Keratinocyte (primary cell): ENCODE measurements at regions not wholly inside any gene's neighbourhood (a gene's known extent, or its start where the extent isn't known, plus 50 kb on each side); places are given as distances from the start of the nearest gene placed in this dataset.
"Not testable (repeated sequence)": the region's sequence is repeated elsewhere in the genome, so short reads cannot be mapped to it uniquely, and the experiment has no call there.

Source experiments
- DNase-seq: peaks from one replicate; pipeline ENCODE4 v3.0.0-alpha.2; 2011; ENCODE audit warnings: low read depth, missing footprints, low spot score
- FAIRE-seq: peaks from 2 replicates; lab custom pipeline; 2011; peaks lifted over from hg19 to GRCh38; lab: Jason Lieb, UNC
- H2AFZ ChIP-seq: 2 replicates; pipeline ENCODE4 v1.6.0; 2012; ENCODE audit warnings: low read length, control low read depth, inconsistent platforms; ENCODE audit not compliant: control insufficient read depth
- H3K27ac ChIP-seq: 2 replicates; pipeline ENCODE4 v1.5.1; 2011; ENCODE audit warnings: low read length; ENCODE audit not compliant: control insufficient read depth, insufficient read depth
- H3K27me3 ChIP-seq: 3 replicates; pipeline ENCODE4 v1.6.0; 2011; ENCODE audit warnings: low read length; ENCODE audit not compliant: control insufficient read depth, insufficient read depth; ENCODE audit errors: extremely low read depth
- H3K36me3 ChIP-seq, 2 experiments: 2 replicates in 1 of 2; 3 replicates in 1 of 2; pipeline ENCODE4 v1.5.1; 2011; ENCODE audit warnings: low read length in 2 of 2, mild to moderate bottlenecking in 1 of 2; ENCODE audit not compliant: control insufficient read depth in 2 of 2, insufficient read depth in 2 of 2; ENCODE audit errors: extremely low read depth in 1 of 2
- H3K4me1 ChIP-seq: 3 replicates; pipeline ENCODE4 v1.5.1; 2011; ENCODE audit warnings: low read length; ENCODE audit not compliant: control insufficient read depth, insufficient read depth; ENCODE audit errors: extremely low read depth
- H3K4me2 ChIP-seq: 3 replicates; pipeline ENCODE4 v1.6.0; 2011; ENCODE audit warnings: low read depth, low read length; ENCODE audit not compliant: control insufficient read depth, insufficient read depth; ENCODE audit errors: extremely low read depth
- H3K4me3 ChIP-seq, 3 experiments: fragments of 200-600 bp in 1 of 3; sonication (generic) in 1 of 3; 2 replicates in 2 of 3; 3 replicates in 1 of 3; pipeline ENCODE4 v1.5.1; 2011 to 2016; ENCODE audit warnings: low read length in 3 of 3, mild to moderate bottlenecking in 3 of 3, control low read depth in 2 of 3, inconsistent platforms in 1 of 3, low read depth in 1 of 3, mixed read lengths in 1 of 3, mixed run types in 1 of 3, moderate library complexity in 1 of 3; ENCODE audit not compliant: control insufficient read depth in 2 of 3, insufficient read depth in 2 of 3; ENCODE audit errors: extremely low read depth in 1 of 3
- H3K79me2 ChIP-seq: 2 replicates; pipeline ENCODE4 v1.6.0; 2012; ENCODE audit warnings: low read length; ENCODE audit not compliant: control insufficient read depth, insufficient read depth
- H3K9ac ChIP-seq: 3 replicates; pipeline ENCODE4 v1.6.0; 2011; ENCODE audit warnings: low read length; ENCODE audit not compliant: control insufficient read depth, insufficient read depth; ENCODE audit errors: extremely low read depth
- H3K9me1 ChIP-seq: 3 replicates; pipeline ENCODE4 v1.6.0; 2011; ENCODE audit warnings: low read length; ENCODE audit not compliant: control insufficient read depth, insufficient read depth; ENCODE audit errors: extremely low read depth
- H3K9me3 ChIP-seq: 2 replicates; pipeline ENCODE4 v1.5.1; 2012; ENCODE audit warnings: low read depth, low read length; ENCODE audit not compliant: control insufficient read depth
- H4K20me1 ChIP-seq: 3 replicates; pipeline ENCODE4 v1.6.0; 2011; ENCODE audit warnings: low read length; ENCODE audit not compliant: control insufficient read depth, insufficient read depth; ENCODE audit errors: extremely low read depth
- EZH2 ChIP-seq: IDR thresholded peaks from one replicate; pipeline ENCODE4 v1.6.1; 2012; ENCODE audit warnings: inconsistent platforms, mild to moderate bottlenecking, low read length, moderate library complexity
- dilution Hi-C: fragments of 300-500 bp; cut with MboI; formaldehyde crosslinking; loops from one replicate; pipeline ENCODE4 v1.7.0; 2020; ENCODE audit warnings: low sequenced_read_pairs; ENCODE audit not compliant: extremely low pct_ligation_motif_present
- TF ChIP-seq, protein P1 (sequence below), 3 experiments: IDR thresholded peaks in 1 of 3; conservative IDR thresholded peaks in 1 of 3; optimal IDR thresholded peaks in 1 of 3; 2 replicates in 2 of 3; 3 replicates in 1 of 3; pipeline versions ENCODE3 to v1.5.1; 2011; ENCODE audit warnings: low read length in 3 of 3, mild to moderate bottlenecking in 3 of 3, moderate library complexity in 2 of 3, control low read depth in 1 of 3, inconsistent platforms in 1 of 3; ENCODE audit not compliant: insufficient read depth in 2 of 3; ENCODE audit errors: extremely low read depth in 1 of 3

DNA sequence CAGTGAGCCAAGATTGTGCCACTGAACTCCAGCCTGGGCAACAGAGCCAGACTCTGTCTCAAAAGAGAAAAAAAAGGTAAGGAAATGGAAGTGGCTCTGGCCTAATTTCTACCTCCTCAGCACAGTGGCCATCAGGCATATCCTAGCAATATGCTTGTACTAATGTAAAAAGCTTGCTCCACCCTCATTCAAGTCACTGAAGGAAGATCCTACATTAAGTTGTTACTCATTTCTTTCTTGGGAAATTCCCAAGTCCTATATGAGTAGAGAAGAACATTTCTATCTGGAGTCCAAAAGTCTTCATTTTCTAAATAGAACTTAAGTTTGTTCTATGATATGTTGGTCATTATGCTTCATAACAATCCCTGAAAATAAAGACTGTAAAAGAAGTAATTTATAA lies 67.3 kb upstream of the HOXC13 start:
- Histone ChIP-seq H3K27me3 (no peaks in the 10 kb centered on the region), H3K9ac (no peak overlapping the region), H2AFZ (no peak overlapping the region), H3K4me3 (no peak overlapping the region), H3K9me3 (no peaks in the 10 kb centered on the region), H3K79me2 (no peaks in the 10 kb centered on the region), H3K4me2 (no peak overlapping the region), H3K4me1 (peaks cover 27% of the 10 kb centered on the region), H4K20me1 (no peaks in the 10 kb centered on the region), H3K36me3 (no peaks in the 10 kb centered on the region), H3K9me1 (no peaks in the 10 kb centered on the region), H3K27ac (no peak overlapping the region)
- DNase-seq (no peak), FAIRE-seq (no peak)
- dilution Hi-C loops, result no loop called here
- TF ChIP-seq EZH2, result no peak
- TF ChIP-seq, protein P1, sequence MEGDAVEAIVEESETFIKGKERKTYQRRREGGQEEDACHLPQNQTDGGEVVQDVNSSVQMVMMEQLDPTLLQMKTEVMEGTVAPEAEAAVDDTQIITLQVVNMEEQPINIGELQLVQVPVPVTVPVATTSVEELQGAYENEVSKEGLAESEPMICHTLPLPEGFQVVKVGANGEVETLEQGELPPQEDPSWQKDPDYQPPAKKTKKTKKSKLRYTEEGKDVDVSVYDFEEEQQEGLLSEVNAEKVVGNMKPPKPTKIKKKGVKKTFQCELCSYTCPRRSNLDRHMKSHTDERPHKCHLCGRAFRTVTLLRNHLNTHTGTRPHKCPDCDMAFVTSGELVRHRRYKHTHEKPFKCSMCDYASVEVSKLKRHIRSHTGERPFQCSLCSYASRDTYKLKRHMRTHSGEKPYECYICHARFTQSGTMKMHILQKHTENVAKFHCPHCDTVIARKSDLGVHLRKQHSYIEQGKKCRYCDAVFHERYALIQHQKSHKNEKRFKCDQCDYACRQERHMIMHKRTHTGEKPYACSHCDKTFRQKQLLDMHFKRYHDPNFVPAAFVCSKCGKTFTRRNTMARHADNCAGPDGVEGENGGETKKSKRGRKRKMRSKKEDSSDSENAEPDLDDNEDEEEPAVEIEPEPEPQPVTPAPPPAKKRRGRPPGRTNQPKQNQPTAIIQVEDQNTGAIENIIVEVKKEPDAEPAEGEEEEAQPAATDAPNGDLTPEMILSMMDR (optimal IDR thresholded peaks at IDR 0.05 in 1 of 3, IDR thresholded peaks at IDR 0.05 in 1 of 3, conservative IDR thresholded peaks at IDR 0.05 in 1 of 3; ENCODE audit: extremely low read depth in 1 of 3, insufficient read depth in 2 of 3, low read length in 3 of 3), result no peak

DNA sequence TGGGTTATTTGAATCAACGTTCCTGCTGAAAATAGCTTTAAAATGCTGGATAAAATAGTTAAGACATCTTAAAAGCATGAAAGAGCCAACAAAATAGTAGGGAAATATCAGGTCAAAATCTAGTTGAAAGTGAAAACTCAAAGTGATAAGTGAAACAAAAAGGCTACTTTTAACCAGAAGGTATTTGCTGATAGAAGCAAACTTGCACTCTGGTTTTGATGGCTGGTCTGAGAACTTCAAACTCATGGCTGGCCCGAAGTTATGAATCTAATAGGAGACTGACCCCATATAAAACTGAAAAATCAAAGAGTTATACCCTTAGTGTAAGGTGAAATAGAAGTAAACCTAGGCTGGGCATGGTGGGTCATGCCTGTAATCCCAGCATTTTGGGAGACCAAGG lies 66.3 kb upstream of the HOXC13 start:
- Histone ChIP-seq H3K4me2 (no peak overlapping the region), H3K9me1 (no peaks in the 10 kb centered on the region), H3K27ac (no peak overlapping the region), H3K9me3 (no peaks in the 10 kb centered on the region), H4K20me1 (no peaks in the 10 kb centered on the region), H2AFZ (no peak overlapping the region), H3K36me3 (no peaks in the 10 kb centered on the region), H3K27me3 (no peaks in the 10 kb centered on the region), H3K4me1 (peaks cover 24% of the 10 kb centered on the region), H3K79me2 (no peaks in the 10 kb centered on the region), H3K9ac (no peak overlapping the region), H3K4me3 (no peak overlapping the region)
- FAIRE-seq (no peak), DNase-seq (no peak)
- TF ChIP-seq EZH2, result no peak
- TF ChIP-seq, protein P1 (optimal IDR thresholded peaks at IDR 0.05 in 1 of 3, IDR thresholded peaks at IDR 0.05 in 1 of 3, conservative IDR thresholded peaks at IDR 0.05 in 1 of 3; ENCODE audit: extremely low read depth in 1 of 3, insufficient read depth in 2 of 3, low read length in 3 of 3), result no peak
- dilution Hi-C loops, result no loop called here

DNA sequence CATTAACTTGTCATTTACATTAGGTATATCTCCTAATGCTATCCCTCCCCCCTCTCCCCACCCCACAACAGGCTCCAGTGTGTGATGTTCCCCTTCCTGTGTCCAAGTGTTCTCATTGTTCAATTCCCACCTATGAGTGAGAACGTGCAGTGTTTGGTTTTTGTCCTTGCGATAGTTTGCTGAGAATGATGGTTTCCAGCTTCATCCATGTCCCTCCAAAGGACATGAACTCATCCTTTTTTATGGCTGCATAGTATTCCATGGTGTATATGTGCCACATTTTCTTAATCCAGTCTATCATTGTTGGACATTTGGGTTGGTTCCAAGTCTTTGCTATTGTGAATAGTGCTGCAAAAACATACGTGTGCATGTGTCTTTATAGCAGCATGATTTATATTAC lies 60.7 kb upstream of the HOXC13 start:
- H3K36me3 ChIP-seq, H3K79me2 ChIP-seq, H3K4me2 ChIP-seq, dilution Hi-C loops, H3K27me3 ChIP-seq, H3K9me3 ChIP-seq, H4K20me1 ChIP-seq, H3K9me1 ChIP-seq, H2AFZ ChIP-seq, H3K4me1 ChIP-seq, DNase-seq, H3K27ac ChIP-seq, H3K9ac ChIP-seq, FAIRE-seq, H3K4me3 ChIP-seq: not testable (repeated sequence)
